ENCODE measurements at regions not wholly inside any gene's neighbourhood (a gene's known extent, or its start where the extent isn't known, plus 50 kb on each side); places are given as distances from the start of the nearest gene placed in this dataset.
A peak's percentile ranks its signal among the peaks of the same experiment; 100 is the strongest.

DNA sequence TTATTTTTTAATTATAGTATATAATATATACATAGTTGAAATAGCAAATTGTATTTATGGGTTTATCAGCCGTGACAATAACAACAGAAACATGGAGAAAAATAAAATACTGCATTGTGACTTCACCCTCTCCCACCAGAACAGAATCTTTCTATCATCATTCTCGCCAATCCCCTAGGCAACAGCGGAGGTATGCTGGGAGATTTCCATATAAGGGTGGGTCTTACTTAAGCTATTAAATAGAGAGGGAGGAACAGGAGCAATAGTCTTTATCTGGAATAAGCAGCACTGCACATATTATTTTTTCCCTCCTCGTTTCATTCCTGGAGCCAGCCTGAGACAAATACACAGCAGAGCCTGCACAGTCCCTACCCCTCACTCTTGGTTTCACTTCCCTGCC lies 1214.9 kb downstream of the XPNPEP1 start:
- TF ChIP-seq, protein P1, sequence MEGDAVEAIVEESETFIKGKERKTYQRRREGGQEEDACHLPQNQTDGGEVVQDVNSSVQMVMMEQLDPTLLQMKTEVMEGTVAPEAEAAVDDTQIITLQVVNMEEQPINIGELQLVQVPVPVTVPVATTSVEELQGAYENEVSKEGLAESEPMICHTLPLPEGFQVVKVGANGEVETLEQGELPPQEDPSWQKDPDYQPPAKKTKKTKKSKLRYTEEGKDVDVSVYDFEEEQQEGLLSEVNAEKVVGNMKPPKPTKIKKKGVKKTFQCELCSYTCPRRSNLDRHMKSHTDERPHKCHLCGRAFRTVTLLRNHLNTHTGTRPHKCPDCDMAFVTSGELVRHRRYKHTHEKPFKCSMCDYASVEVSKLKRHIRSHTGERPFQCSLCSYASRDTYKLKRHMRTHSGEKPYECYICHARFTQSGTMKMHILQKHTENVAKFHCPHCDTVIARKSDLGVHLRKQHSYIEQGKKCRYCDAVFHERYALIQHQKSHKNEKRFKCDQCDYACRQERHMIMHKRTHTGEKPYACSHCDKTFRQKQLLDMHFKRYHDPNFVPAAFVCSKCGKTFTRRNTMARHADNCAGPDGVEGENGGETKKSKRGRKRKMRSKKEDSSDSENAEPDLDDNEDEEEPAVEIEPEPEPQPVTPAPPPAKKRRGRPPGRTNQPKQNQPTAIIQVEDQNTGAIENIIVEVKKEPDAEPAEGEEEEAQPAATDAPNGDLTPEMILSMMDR (IDR thresholded peaks at IDR 0.05; ENCODE audit: extremely low read depth, insufficient read depth, missing control alignments), result no peak
- in situ Hi-C loops (cut with MboI; ENCODE audit: low pct_unique_long_range_greater_than_20kb, low sequenced_read_pairs, unreplicated experiment), result no loop called here
- DNase-seq (ENCODE audit: low spot score), result no peak

DNA sequence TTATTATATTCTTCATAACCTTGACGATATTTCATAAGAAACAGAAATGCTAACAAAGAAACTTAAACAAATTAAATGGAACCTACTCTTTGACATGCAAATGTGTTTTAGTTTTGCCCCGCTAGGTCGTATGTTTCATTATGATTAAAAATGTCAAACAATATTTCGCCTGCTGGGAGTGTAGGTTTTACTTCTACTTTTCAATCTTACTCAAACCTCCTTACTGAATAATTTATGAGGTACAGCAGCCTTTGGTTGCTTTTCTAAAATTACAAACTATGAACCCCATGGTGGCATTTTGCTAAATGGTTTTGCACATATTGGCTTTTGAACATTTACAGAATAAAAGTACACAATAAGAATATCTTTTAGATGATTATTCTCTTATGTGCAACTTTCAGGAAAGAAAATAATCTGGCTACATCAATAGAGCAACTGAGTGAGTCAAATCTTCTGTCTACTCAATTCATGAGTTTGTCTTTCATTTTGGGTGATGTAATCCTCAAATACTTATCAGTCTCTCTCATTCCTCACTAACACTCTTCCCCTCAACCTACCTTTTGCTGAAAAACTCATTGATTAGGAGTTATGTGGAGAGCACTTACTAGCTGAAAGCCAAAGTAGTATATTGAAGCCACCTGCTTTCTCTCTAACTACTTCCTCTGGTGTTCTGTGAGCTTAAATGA lies 1226.4 kb downstream of the XPNPEP1 start:
- TF ChIP-seq, protein P1 (IDR thresholded peaks at IDR 0.05; ENCODE audit: extremely low read depth, insufficient read depth, missing control alignments), result no peak
- in situ Hi-C loops (cut with MboI; ENCODE audit: low pct_unique_long_range_greater_than_20kb, low sequenced_read_pairs, unreplicated experiment), result no loop called here
- DNase-seq (ENCODE audit: low spot score), result peak; percentile 21

GRCh38 chr10:108691126-108691525 lies 1232.2 kb downstream of the XPNPEP1 start:
- no peak for DNase-seq (ENCODE audit: low spot score)
- TF ChIP-seq, protein P1 (IDR thresholded peaks at IDR 0.05; ENCODE audit: extremely low read depth, insufficient read depth, missing control alignments), result no peak
- in situ Hi-C loops (cut with MboI; ENCODE audit: low pct_unique_long_range_greater_than_20kb, low sequenced_read_pairs, unreplicated experiment), result no loop called here

DNA sequence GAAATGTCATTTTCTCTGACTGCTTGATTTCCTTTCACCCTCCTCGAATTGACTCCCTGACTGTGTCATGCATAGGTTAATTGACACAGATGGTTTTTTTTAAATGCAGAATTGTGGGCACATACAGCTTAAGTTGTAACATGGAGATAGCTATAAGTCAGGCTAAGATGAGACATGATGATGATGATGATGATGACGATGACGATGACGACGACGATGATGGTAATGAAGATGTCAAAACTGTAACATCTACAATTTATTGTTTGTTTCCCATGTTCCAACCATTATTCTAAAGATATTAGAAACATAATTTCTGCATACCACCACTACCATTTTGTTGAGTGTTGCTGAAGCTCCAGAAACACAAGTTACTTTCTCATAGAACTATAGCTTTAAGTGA lies 1232.8 kb downstream of the XPNPEP1 start:
- no peak for DNase-seq (ENCODE audit: low spot score)
- TF ChIP-seq, protein P1 (IDR thresholded peaks at IDR 0.05; ENCODE audit: extremely low read depth, insufficient read depth, missing control alignments), result no peak
- in situ Hi-C loops (cut with MboI; ENCODE audit: low pct_unique_long_range_greater_than_20kb, low sequenced_read_pairs, unreplicated experiment), result no loop called here

- in situ Hi-C loops (cut with MboI; ENCODE audit: low pct_unique_long_range_greater_than_20kb, low sequenced_read_pairs, unreplicated experiment), result no loop called here
- no peak for DNase-seq (ENCODE audit: low spot score)
- TF ChIP-seq, protein P1 (IDR thresholded peaks at IDR 0.05; ENCODE audit: extremely low read depth, insufficient read depth, missing control alignments), result no peak
Measured at GRCh38 chr10:108689891-108690290, 1233.4 kb downstream of the XPNPEP1 start.

- in situ Hi-C loops (cut with MboI; ENCODE audit: low pct_unique_long_range_greater_than_20kb, low sequenced_read_pairs, unreplicated experiment), result no loop called here
- no peak for DNase-seq (ENCODE audit: low spot score)
- TF ChIP-seq, protein P1 (IDR thresholded peaks at IDR 0.05; ENCODE audit: extremely low read depth, insufficient read depth, missing control alignments), result no peak
Measured at GRCh38 chr10:108688314-108688713, 1235.0 kb downstream of the XPNPEP1 start.
